HCT116 (cell line): ENCODE measurements at regions not wholly inside any gene's neighbourhood (a gene's known extent, or its start where the extent isn't known, plus 50 kb on each side); places are given as distances from the start of the nearest gene placed in this dataset.

ENCODE experiments used
- ATAC-seq: fragments of 200-7000 bp; cut with Tn5 transposase; 2 replicates; pipeline ENCODE4 v1.9.1; 2020; ENCODE audit warnings: mild to moderate bottlenecking, moderate library complexity
- BruUV-seq: library from RNA; stranded (reverse); fragments of 400-500 nt; replicated peaks from 2 replicates; lab custom pipeline; 2021; lab: Mats Ljungman, UMichigan
- CTCF ChIA-PET: fragments of 300-600 bp; sonication (Branson Sonifier 250); formaldehyde crosslinking; loops from one replicate; lab custom pipeline; 2021; ENCODE audit warnings: antibody characterized with exemption; lab: Charles Lee
- POLR2A ChIA-PET: fragments of 300-600, 350-600 bp; sonication (Branson Sonifier 250); formaldehyde crosslinking; loops from one replicate; lab custom pipeline; 2021; ENCODE audit warnings: antibody characterized with exemption; lab: Charles Lee
- RAD21 ChIA-PET, 2 experiments: fragments of 300-600 bp; sonication (Branson Sonifier 250); formaldehyde crosslinking; loops; one replicate each; lab custom pipeline; 2023; ENCODE audit warnings: low total read pairs in 2 of 2; ENCODE audit not compliant: uncharacterized antibody in 2 of 2, unreplicated experiment in 2 of 2, low non-redundant PET in 1 of 2; lab: Charles Lee
- DNase-seq: peaks from one replicate; pipeline ENCODE4 v3.0.0-alpha.2; 2010; ENCODE audit warnings: low read depth, low spot score
- H2AFZ ChIP-seq: fragments of 200-600 bp; shearing (Covaris generic), sonication (generic); 2 replicates; pipeline ENCODE4 v1.6.1; 2017; ENCODE audit warnings: low read depth, mixed run types, mixed read lengths, antibody characterized with exemption, low read length; ENCODE audit not compliant: poor library complexity, severe bottlenecking
- H3K27ac ChIP-seq: 2 replicates; pipeline ENCODE4 v1.5.1; 2012; ENCODE audit warnings: low read depth, low read length
- H3K27me3 ChIP-seq: fragments of 200-600 bp; sonication (generic); 2 replicates; pipeline ENCODE4 v1.6.1; 2016; ENCODE audit warnings: mixed run types, low read length, mixed read lengths; ENCODE audit not compliant: insufficient read depth
- H3K36me3 ChIP-seq, 2 experiments: fragments of 200-500 bp in 1 of 2; fragments of 200-600 bp in 1 of 2; sonication (Bioruptor generic) in 1 of 2; sonication (generic) in 1 of 2; 2 replicates each; pipeline versions ENCODE4 v1.5.1 to v1.6.1; 2014 to 2016; ENCODE audit warnings: low read length in 2 of 2, inconsistent platforms in 1 of 2, mixed read lengths in 1 of 2, mixed run types in 1 of 2; ENCODE audit not compliant: insufficient read depth in 2 of 2, control insufficient read depth in 1 of 2
- H3K4me1 ChIP-seq, 2 experiments: fragments of 200-600 bp in 1 of 2; sonication (generic) in 1 of 2; 2 replicates each; pipeline versions ENCODE4 v1.5.1 to v1.6.1; 2012 to 2017; ENCODE audit warnings: low read length in 2 of 2, inconsistent platforms in 1 of 2, mild to moderate bottlenecking in 1 of 2, mixed read lengths in 1 of 2, mixed run types in 1 of 2, moderate library complexity in 1 of 2; ENCODE audit not compliant: insufficient read depth in 2 of 2, control insufficient read depth in 1 of 2
- H3K4me2 ChIP-seq: fragments of 200-600 bp; sonication (generic); 2 replicates; pipeline ENCODE4 v1.6.1; 2017; ENCODE audit warnings: mixed run types, low read length, mixed read lengths
- H3K4me3 ChIP-seq, 2 experiments: fragments of 200-600 bp in 1 of 2; sonication (generic) in 1 of 2; replicated peaks in 1 of 2; 2 replicates each; pipeline ENCODE4 v1.5.1; 2011 to 2016; ENCODE audit warnings: low read length in 2 of 2, control low read depth in 1 of 2, low read depth in 1 of 2, mild to moderate bottlenecking in 1 of 2, mixed read lengths in 1 of 2, mixed run types in 1 of 2
- H3K79me2 ChIP-seq: fragments of 200-600 bp; sonication (generic); 2 replicates; pipeline ENCODE4 v1.6.1; 2017; ENCODE audit warnings: mild to moderate bottlenecking, mixed run types, low read length, moderate library complexity, mixed read lengths; ENCODE audit not compliant: insufficient read depth
- H3K9ac ChIP-seq: fragments of 200-600 bp; sonication (generic); 2 replicates; pipeline ENCODE4 v1.6.1; 2016; ENCODE audit warnings: low read length, mixed read lengths
- H3K9me2 ChIP-seq: fragments of 200-600 bp; sonication (generic), shearing (Covaris generic); 2 replicates; pipeline ENCODE4 v1.6.1; 2017; ENCODE audit warnings: mixed run types, mild to moderate bottlenecking, moderate library complexity; ENCODE audit not compliant: insufficient read depth
- H3K9me3 ChIP-seq, 2 experiments: fragments of 200-500 bp in 1 of 2; fragments of 200-600 bp in 1 of 2; sonication (Bioruptor generic) in 1 of 2; sonication (generic) in 1 of 2; 2 replicates each; pipeline ENCODE4 v1.6.1; 2014 to 2017; ENCODE audit warnings: low read length in 2 of 2, mixed read lengths in 2 of 2, inconsistent platforms in 1 of 2, low read depth in 1 of 2, mild to moderate bottlenecking in 1 of 2, mixed run types in 1 of 2, moderate library complexity in 1 of 2; ENCODE audit not compliant: control insufficient read depth in 1 of 2, insufficient read depth in 1 of 2
- H4K20me1 ChIP-seq: fragments of 200-600 bp; sonication (generic), shearing (Covaris generic); 2 replicates; pipeline ENCODE4 v1.6.1; 2017; ENCODE audit warnings: mixed run types, mild to moderate bottlenecking, moderate library complexity; ENCODE audit not compliant: insufficient read depth
- CBX3 ChIP-seq: IDR thresholded peaks from 2 replicates; pipeline ENCODE4 v1.6.1; 2012; ENCODE audit warnings: low read depth
- CTCF ChIP-seq, 3 experiments: fragments of 200-600 bp in 1 of 3; sonication (generic) in 1 of 3; IDR thresholded peaks in 2 of 3; conservative IDR thresholded peaks in 1 of 3; 2 replicates each; pipeline ENCODE4 v1.5.1; 2012 to 2017; ENCODE audit warnings: low read depth in 2 of 3, low read length in 2 of 3, antibody characterized with exemption in 1 of 3, borderline replicate concordance in 1 of 3, control low read depth in 1 of 3, mild to moderate bottlenecking in 1 of 3, mixed read lengths in 1 of 3, mixed run types in 1 of 3, moderate library complexity in 1 of 3; ENCODE audit not compliant: insufficient read depth in 1 of 3
- EGR1 ChIP-seq: IDR thresholded peaks from 2 replicates; pipeline ENCODE4 v1.6.1; 2012; ENCODE audit warnings: low read depth
- ELF1 ChIP-seq: IDR thresholded peaks from 2 replicates; pipeline ENCODE4 v1.6.1; 2012; ENCODE audit warnings: low read depth, borderline replicate concordance
- EZH2phosphoT487 ChIP-seq: fragments of 200-600 bp; IDR thresholded peaks from 2 replicates; pipeline ENCODE4 v1.6.1; 2018; ENCODE audit warnings: antibody characterized with exemption, borderline replicate concordance
- FOSL1 ChIP-seq: IDR thresholded peaks from 2 replicates; pipeline ENCODE4 v1.6.1; 2012; ENCODE audit warnings: low read depth
- JUND ChIP-seq: IDR thresholded peaks from 2 replicates; pipeline ENCODE4 v1.6.1; 2012
- POLR2A ChIP-seq: IDR thresholded peaks from 2 replicates; pipeline ENCODE4 v1.7.0; 2011; ENCODE audit warnings: borderline replicate concordance; ENCODE audit not compliant: insufficient read depth, insufficient read length; ENCODE audit errors: extremely low read depth
- POLR2AphosphoS5 ChIP-seq: IDR thresholded peaks from 2 replicates; pipeline ENCODE4 v1.6.1; 2011; ENCODE audit warnings: mild to moderate bottlenecking, low read depth, low read length, moderate library complexity
- RAD21 ChIP-seq: IDR thresholded peaks from 2 replicates; pipeline ENCODE4 v1.6.1; 2012; ENCODE audit warnings: low read depth, mild to moderate bottlenecking
- SRF ChIP-seq: IDR thresholded peaks from 2 replicates; pipeline ENCODE4 v1.6.1; 2012; ENCODE audit warnings: low read depth
- TCF7L2 ChIP-seq: IDR thresholded peaks from 2 replicates; pipeline ENCODE4 v1.7.0; 2011; ENCODE audit warnings: borderline replicate concordance, inconsistent platforms; ENCODE audit not compliant: insufficient read depth, insufficient read length; ENCODE audit errors: extremely low read depth
- YY1 ChIP-seq: IDR thresholded peaks from 2 replicates; pipeline ENCODE4 v1.6.1; 2011; ENCODE audit warnings: low read length, low read depth, moderate library complexity, mild to moderate bottlenecking; ENCODE audit not compliant: insufficient replicate concordance; ENCODE audit errors: extremely low read depth
- ZFX ChIP-seq: fragments of 450-650 bp; IDR thresholded peaks from 2 replicates; pipeline ENCODE4 v1.6.1; 2017
- ZNF274 ChIP-seq: fragments of 200-500 bp; sonication (Bioruptor generic); IDR thresholded peaks from 2 replicates; pipeline ENCODE4 v1.6.1; 2014; ENCODE audit warnings: mild to moderate bottlenecking, low read depth, low read length, inconsistent platforms
- intact Hi-C: fragments of 100-400 bp; cut with micrococcal nuclease; formaldehyde crosslinking; loops from 2 replicates; pipeline ENCODE4 v1.10.0; 2022
- TF ChIP-seq, protein P1 (sequence below): IDR thresholded peaks from 2 replicates; pipeline ENCODE4 v1.6.1; 2011; ENCODE audit warnings: mild to moderate bottlenecking, low read length, moderate library complexity; ENCODE audit not compliant: insufficient replicate concordance; ENCODE audit errors: extremely low read depth
- TF ChIP-seq, protein P2 (sequence below): IDR thresholded peaks from 2 replicates; pipeline ENCODE4 v1.6.1; 2012

GRCh38 chr2:16184341-16184890 lies 244.1 kb downstream of the MYCN start:
- Histone ChIP-seq H4K20me1 (no peaks in the 10 kb centered on the region), H3K9me2 (no peaks in the 10 kb centered on the region), H3K9me3 (no peaks in the 10 kb centered on the region), H3K27ac (no peak overlapping the region), H3K27me3 (peaks cover 11% of the 10 kb centered on the region; the same call in 1 of the 2 replicates)
- CTCF ChIA-PET, result no interaction called here
- TF ChIP-seq RAD21, result no peak
- TF ChIP-seq, protein P1, sequence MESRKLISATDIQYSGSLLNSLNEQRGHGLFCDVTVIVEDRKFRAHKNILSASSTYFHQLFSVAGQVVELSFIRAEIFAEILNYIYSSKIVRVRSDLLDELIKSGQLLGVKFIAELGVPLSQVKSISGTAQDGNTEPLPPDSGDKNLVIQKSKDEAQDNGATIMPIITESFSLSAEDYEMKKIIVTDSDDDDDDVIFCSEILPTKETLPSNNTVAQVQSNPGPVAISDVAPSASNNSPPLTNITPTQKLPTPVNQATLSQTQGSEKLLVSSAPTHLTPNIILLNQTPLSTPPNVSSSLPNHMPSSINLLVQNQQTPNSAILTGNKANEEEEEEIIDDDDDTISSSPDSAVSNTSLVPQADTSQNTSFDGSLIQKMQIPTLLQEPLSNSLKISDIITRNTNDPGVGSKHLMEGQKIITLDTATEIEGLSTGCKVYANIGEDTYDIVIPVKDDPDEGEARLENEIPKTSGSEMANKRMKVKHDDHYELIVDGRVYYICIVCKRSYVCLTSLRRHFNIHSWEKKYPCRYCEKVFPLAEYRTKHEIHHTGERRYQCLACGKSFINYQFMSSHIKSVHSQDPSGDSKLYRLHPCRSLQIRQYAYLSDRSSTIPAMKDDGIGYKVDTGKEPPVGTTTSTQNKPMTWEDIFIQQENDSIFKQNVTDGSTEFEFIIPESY, result no peak
- TF ChIP-seq EGR1, result no peak
- no peak for TF ChIP-seq POLR2AphosphoS5
- no peak for TF ChIP-seq ZFX
- no peak for TF ChIP-seq JUND
- no peak for TF ChIP-seq CTCF (IDR thresholded peaks at IDR 0.05 in 2 of 3, conservative IDR thresholded peaks at IDR 0.05 in 1 of 3; ENCODE audit: borderline replicate concordance in 1 of 3, insufficient read depth in 1 of 3, low read depth in 2 of 3, low read length in 2 of 3)
- no peak for TF ChIP-seq CBX3
- TF ChIP-seq, protein P2, sequence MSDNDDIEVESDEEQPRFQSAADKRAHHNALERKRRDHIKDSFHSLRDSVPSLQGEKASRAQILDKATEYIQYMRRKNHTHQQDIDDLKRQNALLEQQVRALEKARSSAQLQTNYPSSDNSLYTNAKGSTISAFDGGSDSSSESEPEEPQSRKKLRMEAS, result no peak
- no peak for TF ChIP-seq TCF7L2
- TF ChIP-seq FOSL1, result no peak
- TF ChIP-seq ZNF274, result no peak
- no peak for TF ChIP-seq EZH2phosphoT487
- TF ChIP-seq ELF1, result no peak
- no peak for TF ChIP-seq POLR2A
- TF ChIP-seq SRF, result no peak
- TF ChIP-seq YY1, result no peak
- TF ChIP-seq, all 23 proteins: peak for 0
- H3K9ac ChIP-seq, result no peak overlapping the region
- no peaks in the 10 kb centered on the region for H3K79me2 ChIP-seq
- no peak overlapping the region for H3K4me3 ChIP-seq
- DNase-seq, result no peak
- no peak overlapping the region for H3K4me2 ChIP-seq
- POLR2A ChIA-PET, result no interaction called here
- ATAC-seq, result no peak
- H3K36me3 ChIP-seq, result no peaks in the 10 kb centered on the region
- BruUV-seq, result no TSS peak
- no peak overlapping the region for H2AFZ ChIP-seq
- H3K4me1 ChIP-seq, result no peaks in the 10 kb centered on the region
- intact Hi-C loops, result no loop called here
- RAD21 ChIA-PET, result no interaction called here
